ENCODE measurements at regions not wholly inside any gene's neighbourhood (a gene's known extent, or its start where the extent isn't known, plus 50 kb on each side); places are given as distances from the start of the nearest gene placed in this dataset.

- H3K27ac ChIP-seq (ENCODE audit: low read depth, low read length, poor library complexity, severe bottlenecking) = no peak overlapping the region
- TF ChIP-seq CTCF (conservative IDR thresholded peaks at IDR 0.05; ENCODE audit: low read depth, low read length) (no peak), EZH2 (IDR thresholded peaks at IDR 0.05; ENCODE audit: borderline replicate concordance, low read depth, low read length, poor library complexity, severe bottlenecking) (no peak)
- CTCF ChIA-PET = no interaction called here
- POLR2A ChIA-PET (ENCODE audit: low non-redundant PET) = no interaction called here
- no peaks in the 10 kb centered on the region for H3K27me3 ChIP-seq (replicated peaks; ENCODE audit: insufficient read depth, low read depth, low read length, poor library complexity)
- H3K36me3 ChIP-seq (ENCODE audit: insufficient read depth, low read length, poor library complexity, severe bottlenecking) = no peaks in the 10 kb centered on the region
- DNase-seq (ENCODE audit: low spot score) = no peak
- H3K4me1 ChIP-seq (ENCODE audit: insufficient read depth, low read length, poor library complexity, severe bottlenecking) = peaks cover 6% of the 10 kb centered on the region
- no peaks in the 10 kb centered on the region for H3K9me3 ChIP-seq (ENCODE audit: low read depth, low read length, poor library complexity, severe bottlenecking)
- no TSS peak for BruUV-seq (replicated peaks)
- H3K4me3 ChIP-seq (ENCODE audit: low read depth, low read length, poor library complexity, severe bottlenecking) = no peak overlapping the region
- intact Hi-C loops (cut with micrococcal nuclease; ENCODE audit: unreplicated experiment) = no loop called here
These were observed 128.8 kb upstream of the ZBTB20 start for GRCh38 chr3:115275896-115276295.

GRCh38 chr3:115279939-115280338 lies 132.9 kb upstream of the ZBTB20 start:
- CTCF ChIA-PET = no interaction called here

GRCh38 chr3:115280506-115280905 lies 133.4 kb upstream of the ZBTB20 start:
- no peak overlapping the region for H3K4me3 ChIP-seq (ENCODE audit: low read depth, low read length, poor library complexity, severe bottlenecking)
- ChIA-PET POLR2A (ENCODE audit: low non-redundant PET) (no interaction called here), CTCF (no interaction called here)
- H3K27me3 ChIP-seq (replicated peaks; ENCODE audit: insufficient read depth, low read depth, low read length, poor library complexity) = no peaks in the 10 kb centered on the region
- no peak for DNase-seq (ENCODE audit: low spot score)
- H3K36me3 ChIP-seq (ENCODE audit: insufficient read depth, low read length, poor library complexity, severe bottlenecking) = no peaks in the 10 kb centered on the region
- H3K27ac ChIP-seq (ENCODE audit: low read depth, low read length, poor library complexity, severe bottlenecking) = no peak overlapping the region
- TF ChIP-seq CTCF (conservative IDR thresholded peaks at IDR 0.05; ENCODE audit: low read depth, low read length) (no peak), EZH2 (IDR thresholded peaks at IDR 0.05; ENCODE audit: borderline replicate concordance, low read depth, low read length, poor library complexity, severe bottlenecking) (no peak)
- H3K9me3 ChIP-seq (ENCODE audit: low read depth, low read length, poor library complexity, severe bottlenecking) = no peaks in the 10 kb centered on the region
- intact Hi-C loops (cut with micrococcal nuclease; ENCODE audit: unreplicated experiment) = no loop called here
- no peaks in the 10 kb centered on the region for H3K4me1 ChIP-seq (ENCODE audit: insufficient read depth, low read length, poor library complexity, severe bottlenecking)
- BruUV-seq (replicated peaks) = no TSS peak

More at GRCh38 chr3:115279939-115280338, 132.9 kb upstream of the ZBTB20 start:
- no peak for DNase-seq (ENCODE audit: low spot score)
- Histone ChIP-seq H3K9me3 (ENCODE audit: low read depth, low read length, poor library complexity, severe bottlenecking) (no peaks in the 10 kb centered on the region), H3K36me3 (ENCODE audit: insufficient read depth, low read length, poor library complexity, severe bottlenecking) (no peaks in the 10 kb centered on the region), H3K27ac (ENCODE audit: low read depth, low read length, poor library complexity, severe bottlenecking) (no peak overlapping the region), H3K4me1 (ENCODE audit: insufficient read depth, low read length, poor library complexity, severe bottlenecking) (no peaks in the 10 kb centered on the region), H3K27me3 (replicated peaks; ENCODE audit: insufficient read depth, low read depth, low read length, poor library complexity) (no peaks in the 10 kb centered on the region), H3K4me3 (ENCODE audit: low read depth, low read length, poor library complexity, severe bottlenecking) (no peak overlapping the region)
- BruUV-seq (replicated peaks) = no TSS peak
- TF ChIP-seq EZH2 (IDR thresholded peaks at IDR 0.05; ENCODE audit: borderline replicate concordance, low read depth, low read length, poor library complexity, severe bottlenecking) = no peak
- no peak for TF ChIP-seq CTCF (conservative IDR thresholded peaks at IDR 0.05; ENCODE audit: low read depth, low read length)
- POLR2A ChIA-PET (ENCODE audit: low non-redundant PET) = no interaction called here
- intact Hi-C loops (cut with micrococcal nuclease; ENCODE audit: unreplicated experiment) = no loop called here

All from A673 (cell line).